ENCODE measurements at regions not wholly inside any gene's neighbourhood (a gene's known extent, or its start where the extent isn't known, plus 50 kb on each side); places are given as distances from the start of the nearest gene placed in this dataset.

DNA sequence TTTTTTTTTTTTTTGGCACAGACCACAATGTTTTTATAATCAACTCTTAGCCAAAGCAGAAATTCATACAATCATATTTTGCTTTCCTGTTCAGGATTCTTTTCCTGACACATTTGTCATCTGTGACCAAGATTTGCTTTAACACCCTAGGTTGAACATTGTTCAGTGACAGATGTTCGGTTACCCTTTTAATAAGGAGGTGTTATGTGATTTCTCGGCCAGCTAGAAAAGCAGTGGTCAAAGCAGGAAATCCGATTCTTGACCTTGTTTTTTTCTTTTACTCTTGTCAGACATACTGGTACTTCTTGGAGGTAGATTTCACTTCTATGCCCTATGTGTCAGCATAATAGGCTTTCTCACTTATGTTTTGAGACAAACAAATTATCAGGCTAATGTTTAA is 335.3 kb upstream of the ACTBL2 start:
- Histone ChIP-seq H3K4me3 (ENCODE audit: low read length) (no peak overlapping the region), H3K36me3 (ENCODE audit: control insufficient read depth, insufficient read depth, low read length) (no peaks in the 10 kb centered on the region), H3K9ac (ENCODE audit: low read length) (no peak overlapping the region), H3K27me3 (ENCODE audit: control insufficient read depth, insufficient read depth, low read length) (no peaks in the 10 kb centered on the region), H3K4me1 (ENCODE audit: control insufficient read depth, insufficient read depth, low read length) (no peaks in the 10 kb centered on the region), H3K27ac (ENCODE audit: low read depth, low read length) (no peak overlapping the region)

DNA sequence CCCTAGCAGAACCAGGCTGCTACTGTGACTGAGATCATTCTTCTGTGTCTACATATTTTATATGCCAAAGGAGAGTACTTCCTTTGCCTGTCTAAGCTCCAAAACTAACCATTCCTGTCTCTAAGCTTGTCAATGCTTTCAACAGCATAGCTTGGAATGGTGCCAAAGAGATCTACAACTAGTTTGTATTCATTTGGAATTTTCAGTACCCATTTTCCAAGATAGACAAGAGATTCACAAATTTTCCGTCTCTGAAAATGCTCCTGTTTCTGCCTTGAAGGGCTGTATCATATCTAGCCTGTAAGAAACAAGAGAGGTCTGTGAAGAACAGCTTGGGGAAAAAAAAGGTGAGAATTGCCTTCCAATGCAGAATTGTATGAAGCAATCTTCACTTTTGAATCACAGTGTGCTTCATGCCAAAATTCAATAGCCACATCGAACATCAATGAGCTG is 334.4 kb upstream of the ACTBL2 start:
- Histone ChIP-seq H3K4me3 (ENCODE audit: low read length) (no peak overlapping the region), H3K27ac (ENCODE audit: low read depth, low read length) (no peak overlapping the region), H3K36me3 (ENCODE audit: control insufficient read depth, insufficient read depth, low read length) (no peaks in the 10 kb centered on the region), H3K9ac (ENCODE audit: low read length) (no peak overlapping the region), H3K4me1 (ENCODE audit: control insufficient read depth, insufficient read depth, low read length) (no peaks in the 10 kb centered on the region), H3K27me3 (ENCODE audit: control insufficient read depth, insufficient read depth, low read length) (no peaks in the 10 kb centered on the region)

DNA sequence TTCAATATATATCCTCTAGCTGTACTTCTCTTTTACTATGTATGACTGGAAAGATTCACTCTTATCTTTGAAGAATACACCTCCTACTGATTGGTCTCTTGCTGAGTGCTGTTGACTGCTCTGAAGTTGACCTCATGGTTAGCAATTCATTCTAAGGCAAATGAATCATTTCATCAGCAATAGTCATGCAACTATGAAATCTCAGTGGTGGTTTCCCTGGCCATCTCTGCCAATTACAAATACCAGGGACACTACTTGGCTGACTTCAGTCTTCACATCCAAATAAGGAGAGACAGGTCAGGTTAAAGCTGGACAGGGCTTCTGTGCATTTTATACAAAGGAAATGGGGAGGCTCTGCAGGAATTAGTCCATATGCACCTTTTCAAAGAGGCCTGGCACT is 333.5 kb upstream of the ACTBL2 start:
- Histone ChIP-seq H3K27ac (ENCODE audit: low read depth, low read length) (no peak overlapping the region), H3K4me1 (ENCODE audit: control insufficient read depth, insufficient read depth, low read length) (no peaks in the 10 kb centered on the region), H3K27me3 (ENCODE audit: control insufficient read depth, insufficient read depth, low read length) (no peaks in the 10 kb centered on the region), H3K4me3 (ENCODE audit: low read length) (no peak overlapping the region), H3K36me3 (ENCODE audit: control insufficient read depth, insufficient read depth, low read length) (no peaks in the 10 kb centered on the region), H3K9ac (ENCODE audit: low read length) (no peak overlapping the region)

DNA sequence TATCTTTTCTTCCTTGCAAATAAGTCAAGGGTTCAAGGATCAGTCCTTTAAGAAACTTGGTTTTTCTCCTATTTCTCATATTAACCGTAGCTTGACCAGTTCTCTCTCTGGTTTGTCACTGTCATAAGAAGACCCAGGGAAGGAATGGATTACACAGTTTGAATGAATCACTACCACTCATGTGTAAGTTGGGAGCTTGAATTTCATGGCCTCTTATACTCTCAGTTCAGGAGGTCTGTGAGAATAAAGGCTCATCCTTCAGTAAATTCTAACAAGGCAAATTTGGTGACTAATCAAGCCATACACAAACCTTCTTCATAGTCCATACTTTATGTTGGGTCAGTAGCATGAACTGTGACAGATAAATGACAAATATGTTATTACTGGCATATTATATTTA is 323.1 kb upstream of the ACTBL2 start:
- Histone ChIP-seq H3K4me1 (ENCODE audit: control insufficient read depth, insufficient read depth, low read length) (no peaks in the 10 kb centered on the region), H3K9ac (ENCODE audit: low read length) (no peak overlapping the region), H3K27ac (ENCODE audit: low read depth, low read length) (no peak overlapping the region), H3K4me3 (ENCODE audit: low read length) (no peak overlapping the region), H3K27me3 (ENCODE audit: control insufficient read depth, insufficient read depth, low read length) (no peaks in the 10 kb centered on the region), H3K36me3 (ENCODE audit: control insufficient read depth, insufficient read depth, low read length) (no peaks in the 10 kb centered on the region)

DNA sequence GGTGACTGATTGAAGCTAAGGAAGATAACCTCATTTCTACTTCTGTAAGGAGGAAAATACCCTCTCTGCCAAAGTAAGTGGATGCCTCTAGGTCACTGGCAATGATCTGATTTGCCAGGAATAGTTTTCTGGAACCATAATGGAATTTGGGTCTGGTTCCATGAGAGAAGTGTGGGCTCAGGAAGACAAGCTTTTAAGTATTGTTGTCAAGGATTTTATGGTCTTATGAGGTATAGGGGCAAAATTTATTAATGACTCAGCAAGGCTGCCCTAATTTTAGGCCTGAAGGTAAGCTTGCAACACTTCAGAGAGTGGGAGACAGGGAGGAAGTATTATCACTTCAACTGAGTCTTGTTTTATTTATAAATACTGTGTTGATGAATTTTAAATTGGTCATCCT is 322.6 kb upstream of the ACTBL2 start:
- H3K27ac ChIP-seq (ENCODE audit: low read depth, low read length): no peak overlapping the region
- no peak overlapping the region for H3K4me3 ChIP-seq (ENCODE audit: low read length)
- H3K27me3 ChIP-seq (ENCODE audit: control insufficient read depth, insufficient read depth, low read length): no peaks in the 10 kb centered on the region
- H3K4me1 ChIP-seq (ENCODE audit: control insufficient read depth, insufficient read depth, low read length): no peaks in the 10 kb centered on the region
- H3K9ac ChIP-seq (ENCODE audit: low read length): no peak overlapping the region
- no peaks in the 10 kb centered on the region for H3K36me3 ChIP-seq (ENCODE audit: control insufficient read depth, insufficient read depth, low read length)

DNA sequence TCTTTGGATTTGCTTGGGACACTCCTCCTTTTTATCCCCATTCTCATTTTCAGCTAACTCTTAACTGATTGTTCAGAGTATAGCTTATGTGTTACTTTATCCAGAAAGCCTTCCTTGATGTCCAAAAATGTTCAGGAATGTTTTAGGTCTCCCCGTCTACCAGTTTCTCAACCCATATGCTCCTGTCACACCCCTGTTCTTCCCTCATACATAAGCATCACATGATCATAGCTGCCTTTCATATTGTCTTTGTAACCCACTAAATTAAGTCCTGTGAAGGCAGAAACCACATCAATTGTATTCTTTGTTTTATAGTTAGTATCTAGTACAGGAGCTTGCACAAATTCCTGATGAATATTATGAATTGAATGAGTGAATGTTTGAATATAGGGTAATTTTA is 321.9 kb upstream of the ACTBL2 start:
- H3K4me3 ChIP-seq (ENCODE audit: low read length): no peak overlapping the region

DNA sequence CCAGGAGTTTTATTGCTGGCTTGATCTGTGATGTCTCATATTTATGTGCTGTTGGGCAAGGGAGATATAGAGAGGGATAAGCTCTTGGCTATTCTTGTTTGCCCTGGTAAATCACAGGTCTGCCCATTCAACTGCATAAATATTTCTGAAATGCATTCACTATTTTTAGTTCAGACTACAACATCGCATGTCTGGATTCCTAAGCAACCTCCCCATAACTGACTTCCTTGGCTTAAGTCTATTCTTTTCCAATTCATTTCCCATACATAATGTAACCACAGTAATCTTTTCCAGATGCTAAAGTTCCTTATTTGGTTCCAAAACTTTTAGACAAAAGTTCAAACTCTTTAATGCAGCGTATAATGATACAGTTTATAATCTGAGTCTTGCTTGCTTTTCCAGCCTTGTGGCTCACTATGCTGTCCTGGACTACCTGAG is 321.4 kb upstream of the ACTBL2 start:
- Histone ChIP-seq H3K27me3 (ENCODE audit: control insufficient read depth, insufficient read depth, low read length) (no peaks in the 10 kb centered on the region), H3K36me3 (ENCODE audit: control insufficient read depth, insufficient read depth, low read length) (no peaks in the 10 kb centered on the region), H3K27ac (ENCODE audit: low read depth, low read length) (no peak overlapping the region), H3K4me3 (ENCODE audit: low read length) (no peak overlapping the region), H3K9ac (ENCODE audit: low read length) (no peak overlapping the region), H3K4me1 (ENCODE audit: control insufficient read depth, insufficient read depth, low read length) (no peaks in the 10 kb centered on the region)

More for the DNA sequence above, 321.9 kb upstream of the ACTBL2 start:
- Histone ChIP-seq H3K9ac (ENCODE audit: low read length) (no peak overlapping the region), H3K4me1 (ENCODE audit: control insufficient read depth, insufficient read depth, low read length) (no peaks in the 10 kb centered on the region), H3K27me3 (ENCODE audit: control insufficient read depth, insufficient read depth, low read length) (no peaks in the 10 kb centered on the region), H3K36me3 (ENCODE audit: control insufficient read depth, insufficient read depth, low read length) (no peaks in the 10 kb centered on the region), H3K27ac (ENCODE audit: low read depth, low read length) (no peak overlapping the region)

DNA sequence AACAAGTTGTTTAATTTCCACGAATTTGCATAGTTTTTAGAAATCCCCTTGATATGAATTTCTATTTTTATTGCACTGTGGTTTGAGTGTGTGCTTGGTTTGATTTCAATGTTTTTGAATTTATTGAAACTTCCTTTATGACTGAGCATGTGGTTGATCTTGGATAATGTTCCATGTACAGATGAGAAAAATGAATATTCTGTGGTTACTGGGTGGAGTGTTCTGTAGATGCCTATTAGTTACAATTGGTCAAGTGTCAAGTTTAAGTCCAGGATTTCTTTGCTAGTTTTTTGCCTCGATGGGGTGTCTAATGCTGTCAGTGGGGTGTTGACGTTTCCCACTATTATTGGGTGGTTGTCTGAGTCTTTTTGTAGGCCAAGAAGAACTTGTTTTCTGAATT is 319.5 kb upstream of the ACTBL2 start:
- H3K4me1 ChIP-seq (ENCODE audit: control insufficient read depth, insufficient read depth, low read length): no peaks in the 10 kb centered on the region
- H3K27me3 ChIP-seq (ENCODE audit: control insufficient read depth, insufficient read depth, low read length): no peaks in the 10 kb centered on the region
- H3K9ac ChIP-seq (ENCODE audit: low read length): no peak overlapping the region
- no peak overlapping the region for H3K27ac ChIP-seq (ENCODE audit: low read depth, low read length)
- H3K4me3 ChIP-seq (ENCODE audit: low read length): no peak overlapping the region
- H3K36me3 ChIP-seq (ENCODE audit: control insufficient read depth, insufficient read depth, low read length): no peaks in the 10 kb centered on the region

DNA sequence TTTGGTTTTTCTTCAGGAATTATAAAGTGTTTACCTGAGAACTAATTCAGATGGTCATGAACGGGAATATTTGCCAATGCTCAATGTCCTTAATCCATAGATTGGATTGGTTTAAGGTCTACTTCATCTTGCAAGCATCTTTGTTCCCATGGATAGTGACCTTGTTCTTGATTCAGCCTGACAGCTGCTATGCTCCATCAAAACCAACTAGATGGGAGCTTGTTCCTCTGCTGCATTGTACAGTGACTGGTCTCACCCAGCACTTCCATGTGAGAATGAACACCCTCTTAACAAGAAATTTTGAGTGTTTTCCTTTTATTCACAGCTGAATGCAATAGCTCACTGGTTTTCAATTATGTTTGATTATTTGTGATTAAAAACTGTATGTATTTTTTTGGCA is 312.6 kb upstream of the ACTBL2 start:
- H3K4me3 ChIP-seq (ENCODE audit: low read length): no peak overlapping the region
- no peak overlapping the region for H3K9ac ChIP-seq (ENCODE audit: low read length)
- H3K27me3 ChIP-seq (ENCODE audit: control insufficient read depth, insufficient read depth, low read length): no peaks in the 10 kb centered on the region
- no peaks in the 10 kb centered on the region for H3K4me1 ChIP-seq (ENCODE audit: control insufficient read depth, insufficient read depth, low read length)
- no peaks in the 10 kb centered on the region for H3K36me3 ChIP-seq (ENCODE audit: control insufficient read depth, insufficient read depth, low read length)
- H3K27ac ChIP-seq (ENCODE audit: low read depth, low read length): no peak overlapping the region

DNA sequence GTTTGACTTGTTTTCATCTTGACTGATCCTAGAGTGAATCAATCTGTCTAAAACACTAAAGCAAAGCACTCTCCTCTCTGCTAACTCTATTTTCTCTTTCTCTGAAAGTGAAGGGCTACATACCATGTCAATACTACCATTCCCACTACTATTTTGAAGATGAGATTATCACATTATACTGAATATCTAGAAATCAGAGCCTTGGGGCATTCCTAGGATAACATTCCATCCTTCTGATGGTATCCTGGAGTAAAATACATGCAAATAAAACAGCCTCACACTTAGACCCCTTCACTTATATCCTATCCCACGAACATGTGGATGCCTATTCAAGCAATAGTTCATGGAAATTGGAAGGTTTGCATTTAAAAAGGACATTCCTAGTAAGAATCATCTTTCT is 309.3 kb upstream of the ACTBL2 start:
- H3K9ac ChIP-seq (ENCODE audit: low read length): no peak overlapping the region
- H3K27me3 ChIP-seq (ENCODE audit: control insufficient read depth, insufficient read depth, low read length): no peaks in the 10 kb centered on the region
- H3K4me1 ChIP-seq (ENCODE audit: control insufficient read depth, insufficient read depth, low read length): no peaks in the 10 kb centered on the region
- no peak overlapping the region for H3K4me3 ChIP-seq (ENCODE audit: low read length)
- H3K36me3 ChIP-seq (ENCODE audit: control insufficient read depth, insufficient read depth, low read length): no peaks in the 10 kb centered on the region
- H3K27ac ChIP-seq (ENCODE audit: low read depth, low read length): no peak overlapping the region

DNA sequence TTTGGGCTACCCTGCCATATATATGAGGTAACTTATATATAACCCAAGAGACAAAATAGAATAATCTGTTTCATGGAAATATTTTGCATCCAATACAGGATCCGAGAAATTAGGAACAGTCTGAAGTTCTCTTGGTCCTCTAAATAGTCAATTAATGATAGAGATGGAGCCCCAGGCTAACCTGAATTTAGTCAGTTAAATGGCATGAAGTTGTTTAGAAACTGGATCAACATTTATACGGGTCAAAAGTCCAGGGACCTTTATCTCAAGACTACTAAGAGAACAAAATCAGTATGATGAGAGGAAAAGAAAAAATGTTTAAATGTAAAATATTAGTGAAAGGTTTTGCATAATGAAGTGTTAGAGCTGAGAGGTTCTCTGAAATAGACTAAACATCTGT is 303.3 kb upstream of the ACTBL2 start:
- H3K4me3 ChIP-seq (ENCODE audit: low read length): no peak overlapping the region
- no peaks in the 10 kb centered on the region for H3K4me1 ChIP-seq (ENCODE audit: control insufficient read depth, insufficient read depth, low read length)
- no peaks in the 10 kb centered on the region for H3K27me3 ChIP-seq (ENCODE audit: control insufficient read depth, insufficient read depth, low read length)
- H3K27ac ChIP-seq (ENCODE audit: low read depth, low read length): no peak overlapping the region
- H3K36me3 ChIP-seq (ENCODE audit: control insufficient read depth, insufficient read depth, low read length): no peaks in the 10 kb centered on the region
- H3K9ac ChIP-seq (ENCODE audit: low read length): no peak overlapping the region

DNA sequence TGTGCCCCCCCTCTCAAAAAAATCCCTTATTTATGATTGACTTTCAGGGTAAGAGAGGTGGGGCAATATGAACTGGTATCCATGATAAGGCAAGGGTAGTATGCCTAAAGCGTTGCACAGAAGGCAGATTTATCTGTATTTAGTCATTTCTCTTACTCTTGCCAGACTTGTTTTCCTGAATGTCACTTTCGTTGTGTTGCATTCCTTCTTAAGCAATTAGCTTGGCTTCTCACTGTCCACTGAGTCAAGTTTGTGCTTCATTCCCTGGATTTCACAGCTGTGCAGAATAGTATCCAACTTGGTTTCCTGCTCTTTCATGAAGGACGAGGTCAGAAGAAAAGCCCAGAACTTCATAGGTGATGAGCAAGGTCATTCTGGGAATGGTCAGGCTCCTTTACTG is 301.5 kb upstream of the ACTBL2 start:
- Histone ChIP-seq H3K4me3 (ENCODE audit: low read length) (no peak overlapping the region), H3K27ac (ENCODE audit: low read depth, low read length) (no peak overlapping the region), H3K9ac (ENCODE audit: low read length) (no peak overlapping the region), H3K27me3 (ENCODE audit: control insufficient read depth, insufficient read depth, low read length) (no peaks in the 10 kb centered on the region), H3K36me3 (ENCODE audit: control insufficient read depth, insufficient read depth, low read length) (no peaks in the 10 kb centered on the region), H3K4me1 (ENCODE audit: control insufficient read depth, insufficient read depth, low read length) (no peaks in the 10 kb centered on the region)

DNA sequence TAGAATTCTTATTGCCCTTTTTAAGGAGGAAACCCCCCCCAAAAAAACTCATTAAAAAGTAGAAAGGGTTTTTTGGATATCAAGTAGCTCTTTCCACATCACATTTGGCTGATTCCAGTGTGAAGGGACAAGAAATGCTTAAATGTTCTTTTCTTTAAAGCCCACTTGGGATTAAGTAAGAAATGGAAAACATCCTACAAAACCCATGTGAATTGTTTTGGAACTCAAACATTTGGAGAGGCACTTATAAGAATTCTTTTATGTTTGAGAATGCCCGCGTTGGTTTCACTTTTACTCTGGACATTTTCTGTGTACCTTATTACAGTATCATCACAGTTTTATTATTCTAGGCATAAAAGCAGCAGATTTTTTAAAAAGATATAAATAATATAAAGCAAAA is 301.1 kb upstream of the ACTBL2 start:
- H3K27ac ChIP-seq (ENCODE audit: low read depth, low read length): no peak overlapping the region
- H3K4me3 ChIP-seq (ENCODE audit: low read length): no peak overlapping the region
- H3K9ac ChIP-seq (ENCODE audit: low read length): no peak overlapping the region

DNA sequence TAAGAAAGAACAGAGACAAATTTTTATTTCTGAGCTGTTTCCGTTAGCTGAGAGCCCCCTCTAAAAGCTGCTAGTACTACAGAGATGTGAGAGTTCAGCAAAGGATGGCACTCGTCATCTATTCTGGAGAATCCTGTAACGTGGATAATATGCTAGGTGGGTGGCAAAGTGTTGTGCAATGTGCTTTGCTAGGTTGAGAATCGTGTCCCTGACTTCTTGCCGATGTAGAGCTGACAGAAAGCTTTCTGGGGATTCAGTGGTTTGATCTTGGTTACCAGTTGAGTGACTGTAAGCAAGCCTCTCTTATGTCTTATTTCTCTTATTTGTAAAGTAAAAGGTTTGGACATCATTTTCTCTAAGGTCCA is 298.3 kb upstream of the ACTBL2 start:
- no peaks in the 10 kb centered on the region for H3K4me1 ChIP-seq (ENCODE audit: control insufficient read depth, insufficient read depth, low read length)
- H3K36me3 ChIP-seq (ENCODE audit: control insufficient read depth, insufficient read depth, low read length): no peaks in the 10 kb centered on the region
- no peak overlapping the region for H3K4me3 ChIP-seq (ENCODE audit: low read length)
- no peak overlapping the region for H3K27ac ChIP-seq (ENCODE audit: low read depth, low read length)
- no peak overlapping the region for H3K9ac ChIP-seq (ENCODE audit: low read length)
- no peaks in the 10 kb centered on the region for H3K27me3 ChIP-seq (ENCODE audit: control insufficient read depth, insufficient read depth, low read length)

More for the DNA sequence above, 301.1 kb upstream of the ACTBL2 start:
- H3K36me3 ChIP-seq (ENCODE audit: control insufficient read depth, insufficient read depth, low read length): no peaks in the 10 kb centered on the region
- no peaks in the 10 kb centered on the region for H3K27me3 ChIP-seq (ENCODE audit: control insufficient read depth, insufficient read depth, low read length)
- H3K4me1 ChIP-seq (ENCODE audit: control insufficient read depth, insufficient read depth, low read length): no peaks in the 10 kb centered on the region
